HG03460 (cell line): ENCODE measurements at regions not wholly inside any gene's neighbourhood (a gene's known extent, or its start where the extent isn't known, plus 50 kb on each side); places are given as distances from the start of the nearest gene placed in this dataset.

ENCODE experiments used
- ATAC-seq: cut with Tn5 transposase; IDR thresholded peaks from one replicate; pipeline ENCODE4 v1.9.1; 2021; ENCODE audit not compliant: unreplicated experiment

- no peak for ATAC-seq
Measured at GRCh38 chr6:122042380-122042779, 357.1 kb upstream of the HSF2 start.

- ATAC-seq = no peak
Measured at GRCh38 chr6:122042960-122043735, 356.3 kb upstream of the HSF2 start.

GRCh38 chr6:122048570-122048969 is 350.9 kb upstream of the HSF2 start:
- no peak for ATAC-seq

DNA sequence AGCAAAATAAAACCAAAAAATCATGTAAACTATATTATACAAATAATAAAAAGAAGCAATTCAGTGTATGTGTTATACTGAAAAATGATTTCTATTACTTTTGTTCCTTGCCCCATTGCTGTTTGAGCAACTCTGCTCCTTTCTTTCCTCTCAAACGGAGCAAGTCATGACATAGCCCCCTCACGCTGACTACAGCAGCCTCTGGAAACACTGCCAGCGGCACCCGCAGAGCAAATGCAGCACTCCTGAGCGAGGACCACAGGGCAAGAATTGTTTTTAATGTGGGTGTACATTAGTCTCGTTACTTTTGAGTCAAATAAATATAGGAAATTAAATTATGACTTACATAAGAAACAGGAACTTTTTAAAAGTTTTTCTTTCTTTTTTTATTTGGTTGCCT is 350.1 kb upstream of the HSF2 start:
- ATAC-seq = no peak

DNA sequence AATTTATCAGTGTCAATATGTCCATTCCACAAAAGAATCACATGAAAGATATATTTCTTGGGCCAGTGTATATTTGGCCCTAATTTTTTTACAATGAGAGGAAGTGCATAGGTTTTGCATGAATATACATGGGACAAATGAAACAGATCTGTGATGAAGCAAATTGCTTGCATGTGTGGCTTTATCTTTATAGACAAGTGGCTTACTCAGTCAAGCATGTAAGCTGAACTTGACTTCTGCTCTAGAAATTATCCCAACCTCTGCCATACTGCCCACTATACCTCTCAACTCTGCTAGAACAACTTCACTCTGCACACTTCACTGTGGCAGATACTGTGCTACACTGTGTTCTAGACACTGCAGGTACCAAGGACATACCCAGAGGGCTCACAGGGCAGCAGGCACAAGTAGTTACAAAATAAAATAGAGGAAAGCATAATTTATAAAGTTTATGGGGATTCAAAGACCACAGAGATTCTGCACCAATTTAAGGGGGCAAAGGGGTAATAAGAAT is 349.2 kb upstream of the HSF2 start:
- ATAC-seq = no peak

GRCh38 chr6:122052346-122052900 is 347.0 kb upstream of the HSF2 start:
- no peak for ATAC-seq

- ATAC-seq = no peak
Measured at GRCh38 chr6:122059918-122060317, 339.5 kb upstream of the HSF2 start.

DNA sequence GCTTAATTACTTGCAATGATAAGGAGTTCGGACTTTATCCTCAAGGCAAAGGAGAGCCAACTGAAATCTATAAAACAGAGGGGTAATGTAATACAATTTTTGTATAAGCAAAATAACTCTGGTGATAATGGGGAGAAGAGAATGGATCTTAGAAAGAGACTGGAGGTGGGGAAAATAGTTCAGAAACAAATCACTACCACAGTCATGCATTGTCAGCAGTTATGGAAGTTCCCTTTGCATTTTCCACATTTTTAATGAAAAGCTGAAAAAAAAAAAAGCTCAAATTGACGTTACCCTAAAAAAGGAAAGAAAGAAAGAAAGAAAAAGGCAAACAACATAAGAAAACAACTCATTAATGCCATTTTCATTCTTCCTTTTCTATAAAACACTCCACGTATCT is 337.6 kb upstream of the HSF2 start:
- ATAC-seq = no peak

DNA sequence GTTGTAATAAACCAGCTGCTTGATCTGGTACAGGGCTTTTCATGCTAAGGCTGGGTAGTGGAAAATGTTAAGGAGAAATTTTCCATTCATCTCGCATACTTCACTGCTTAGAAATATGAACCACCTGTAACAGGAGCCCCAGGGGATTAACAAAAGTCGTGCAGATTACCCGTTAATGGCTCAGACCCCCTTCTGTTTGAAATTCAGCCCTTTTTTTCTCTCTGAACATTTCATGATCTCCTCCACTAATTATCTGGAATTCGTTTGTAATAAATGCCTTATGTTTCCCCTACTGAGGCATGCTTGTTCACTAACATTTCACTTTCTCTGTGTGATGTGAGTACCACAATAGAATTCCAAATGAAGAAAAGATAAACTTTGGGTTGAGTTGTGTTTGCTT is 336.4 kb upstream of the HSF2 start:
- ATAC-seq = no peak

GRCh38 chr6:122063761-122064160 is 335.7 kb upstream of the HSF2 start:
- no peak for ATAC-seq

DNA sequence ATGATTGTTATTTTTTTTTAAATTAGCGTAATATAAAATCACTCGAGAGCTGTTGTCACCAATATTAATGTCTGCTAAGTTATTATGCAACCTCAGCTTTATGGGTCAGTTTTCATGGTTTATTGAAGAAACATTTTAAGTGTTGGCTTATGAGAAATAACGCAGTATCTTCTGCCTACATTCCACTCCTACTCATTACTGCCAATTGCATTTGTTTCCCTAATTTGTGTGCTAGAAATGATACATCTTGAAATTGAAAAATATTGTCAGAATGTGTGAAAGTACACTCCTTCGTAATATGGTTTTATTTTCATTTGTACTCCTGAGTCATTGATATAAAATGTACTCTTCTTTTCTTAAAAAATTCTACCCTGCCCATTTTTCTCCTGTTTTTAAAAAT is 333.3 kb upstream of the HSF2 start:
- ATAC-seq = no peak

- no peak for ATAC-seq
Measured at GRCh38 chr6:122068291-122068769, 331.1 kb upstream of the HSF2 start.

DNA sequence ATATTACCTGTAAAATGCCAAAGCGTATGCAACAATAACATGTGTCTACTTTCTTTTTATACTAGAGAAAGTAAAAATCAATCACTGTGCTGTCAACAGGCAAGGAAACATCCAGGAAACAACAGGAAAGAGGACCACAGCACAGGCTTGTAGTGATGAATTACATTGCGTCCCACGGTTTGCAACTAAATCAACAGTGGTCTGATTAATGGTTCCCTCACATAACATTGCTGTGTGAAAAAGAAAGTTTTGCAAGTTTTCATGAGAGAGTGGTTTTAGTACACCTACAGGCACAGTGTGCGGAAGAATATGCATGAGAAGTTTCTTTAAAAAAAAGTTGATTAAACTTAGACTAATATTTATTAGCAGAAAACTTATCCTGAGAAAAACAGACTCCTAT is 329.5 kb upstream of the HSF2 start:
- no peak for ATAC-seq

- ATAC-seq = no peak
Measured at GRCh38 chr6:122072014-122072647, 327.3 kb upstream of the HSF2 start.

GRCh38 chr6:122075084-122075838 is 324.2 kb upstream of the HSF2 start:
- no peak for ATAC-seq

DNA sequence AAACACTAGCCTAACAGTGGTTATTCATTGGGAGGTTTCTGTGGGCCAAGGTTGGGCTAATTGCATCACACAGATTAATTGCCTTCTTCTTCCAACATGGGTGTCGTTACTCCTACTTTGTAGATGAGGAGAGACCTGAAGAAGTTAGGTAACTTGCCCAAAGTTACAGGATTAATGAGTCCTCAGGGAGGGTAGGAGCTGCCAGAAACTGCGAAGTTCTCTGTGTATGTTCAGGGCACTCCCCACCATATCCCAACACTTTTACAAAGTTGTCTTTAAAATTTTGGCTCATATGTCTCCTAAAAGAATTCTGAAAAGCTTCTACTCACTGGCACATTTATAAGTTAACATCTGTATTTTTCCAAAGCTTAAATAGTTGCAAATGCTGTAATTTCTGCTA is 323.5 kb upstream of the HSF2 start:
- no peak for ATAC-seq

DNA sequence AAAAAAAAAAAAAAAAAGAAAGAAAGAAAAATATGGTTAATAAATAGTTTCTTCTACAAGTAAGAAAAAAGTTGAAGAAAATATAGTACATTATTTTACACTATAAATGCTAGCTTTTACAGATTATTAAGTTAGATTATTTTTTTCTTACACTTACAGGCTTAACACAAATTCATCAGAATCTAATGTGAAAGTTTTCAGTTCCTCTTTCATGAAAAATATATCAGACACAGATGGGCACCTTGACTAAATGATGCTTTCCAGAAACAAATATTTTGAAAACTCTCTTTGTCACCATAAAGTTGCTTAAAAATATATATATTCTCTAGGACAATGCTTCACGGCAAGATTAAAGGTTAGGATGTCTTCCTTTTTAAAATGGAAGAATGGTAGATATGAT is 321.8 kb upstream of the HSF2 start:
- ATAC-seq = no peak

GRCh38 chr6:122078481-122078880 is 321.0 kb upstream of the HSF2 start:
- no peak for ATAC-seq

- no peak for ATAC-seq
Measured at GRCh38 chr6:122079916-122080315, 319.5 kb upstream of the HSF2 start.

- ATAC-seq = no peak
Measured at GRCh38 chr6:122081921-122082320, 317.5 kb upstream of the HSF2 start.

DNA sequence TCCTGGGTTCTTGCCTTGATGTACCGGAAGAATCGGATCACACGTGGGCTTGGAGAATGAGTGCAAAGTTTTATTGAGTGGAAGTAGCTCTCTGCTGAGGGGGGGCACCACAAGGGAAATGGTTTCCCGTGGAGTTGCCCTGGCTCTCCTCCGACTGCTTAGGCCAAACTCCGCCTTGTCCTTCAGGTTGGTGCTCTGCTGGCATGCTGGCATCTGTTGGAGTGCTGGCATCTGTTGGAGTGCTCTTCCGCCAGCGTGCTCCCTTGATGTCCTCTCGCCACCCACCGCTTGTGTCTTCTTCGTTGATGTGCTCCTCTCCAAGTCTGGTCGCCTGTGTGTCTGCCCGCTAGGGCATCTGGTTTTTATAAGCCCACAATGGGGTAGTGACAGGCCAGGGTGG is 317.1 kb upstream of the HSF2 start:
- no peak for ATAC-seq
